ENCODE measurements at regions not wholly inside any gene's neighbourhood (a gene's known extent, or its start where the extent isn't known, plus 50 kb on each side); places are given as distances from the start of the nearest gene placed in this dataset.

DNA sequence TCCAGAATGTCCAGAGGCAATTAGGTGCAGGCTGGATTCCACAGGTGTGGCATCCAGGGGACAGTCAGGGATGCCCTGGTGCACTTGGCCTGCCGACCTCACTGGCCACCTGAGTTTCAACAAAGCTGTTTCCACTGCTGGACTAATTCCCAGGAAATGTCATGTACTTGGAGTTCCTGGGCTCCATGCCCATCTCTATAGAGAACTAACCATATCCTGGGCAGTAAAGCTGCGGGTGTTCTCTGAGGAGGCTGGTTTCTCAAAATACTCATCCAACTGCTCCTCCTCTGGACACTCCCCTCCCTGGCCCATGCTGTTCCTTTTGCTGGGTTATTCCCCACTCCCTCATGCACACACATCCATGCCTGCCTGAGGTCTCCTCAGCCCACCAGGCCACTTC lies 161.9 kb upstream of the SKOR2 start:
- Histone ChIP-seq H3K4me2 (ENCODE audit: insufficient read depth, low read length) (no peak overlapping the region), H3K9me3 (replicated peaks; ENCODE audit: control insufficient read depth, insufficient read depth, low read length) (no peaks in the 10 kb centered on the region), H3K27ac (ENCODE audit: insufficient read depth, low read depth, low read length) (no peak overlapping the region), H3K27me3 (ENCODE audit: control insufficient read depth in 2 of 2, insufficient read depth in 2 of 2, low read length in 2 of 2) (no peaks in the 10 kb centered on the region), H2AFZ (ENCODE audit: low read depth, low read length) (no peak overlapping the region), H3K79me2 (ENCODE audit: control insufficient read depth, insufficient read depth, low read length) (no peaks in the 10 kb centered on the region), H3K4me1 (ENCODE audit: control insufficient read depth, extremely low read depth, insufficient read depth, low read length) (no peaks in the 10 kb centered on the region), H4K20me1 (replicated peaks; ENCODE audit: control insufficient read depth, extremely low read depth, insufficient read depth, low read length) (no peaks in the 10 kb centered on the region), H3K4me3 (replicated peaks in 1 of 3; ENCODE audit: insufficient read depth in 1 of 3, low read depth in 1 of 3, low read length in 3 of 3) (no peak overlapping the region), H3K9me1 (replicated peaks; ENCODE audit: control insufficient read depth, extremely low read depth, insufficient read depth, low read length) (no peaks in the 10 kb centered on the region), H3K9ac (replicated peaks; ENCODE audit: extremely low read depth, insufficient read depth, low read length) (no peak overlapping the region), H3K36me3 (ENCODE audit: control insufficient read depth in 2 of 2, extremely low read depth in 1 of 2, insufficient read depth in 2 of 2, low read length in 2 of 2) (no peaks in the 10 kb centered on the region)
- DNase-seq (ENCODE audit: low read depth, low spot score), result no peak
- TF ChIP-seq, protein P1, sequence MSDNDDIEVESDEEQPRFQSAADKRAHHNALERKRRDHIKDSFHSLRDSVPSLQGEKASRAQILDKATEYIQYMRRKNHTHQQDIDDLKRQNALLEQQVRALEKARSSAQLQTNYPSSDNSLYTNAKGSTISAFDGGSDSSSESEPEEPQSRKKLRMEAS (IDR thresholded peaks at IDR 0.05; ENCODE audit: insufficient read depth, insufficient read length), result no peak
- TF ChIP-seq, protein P2, sequence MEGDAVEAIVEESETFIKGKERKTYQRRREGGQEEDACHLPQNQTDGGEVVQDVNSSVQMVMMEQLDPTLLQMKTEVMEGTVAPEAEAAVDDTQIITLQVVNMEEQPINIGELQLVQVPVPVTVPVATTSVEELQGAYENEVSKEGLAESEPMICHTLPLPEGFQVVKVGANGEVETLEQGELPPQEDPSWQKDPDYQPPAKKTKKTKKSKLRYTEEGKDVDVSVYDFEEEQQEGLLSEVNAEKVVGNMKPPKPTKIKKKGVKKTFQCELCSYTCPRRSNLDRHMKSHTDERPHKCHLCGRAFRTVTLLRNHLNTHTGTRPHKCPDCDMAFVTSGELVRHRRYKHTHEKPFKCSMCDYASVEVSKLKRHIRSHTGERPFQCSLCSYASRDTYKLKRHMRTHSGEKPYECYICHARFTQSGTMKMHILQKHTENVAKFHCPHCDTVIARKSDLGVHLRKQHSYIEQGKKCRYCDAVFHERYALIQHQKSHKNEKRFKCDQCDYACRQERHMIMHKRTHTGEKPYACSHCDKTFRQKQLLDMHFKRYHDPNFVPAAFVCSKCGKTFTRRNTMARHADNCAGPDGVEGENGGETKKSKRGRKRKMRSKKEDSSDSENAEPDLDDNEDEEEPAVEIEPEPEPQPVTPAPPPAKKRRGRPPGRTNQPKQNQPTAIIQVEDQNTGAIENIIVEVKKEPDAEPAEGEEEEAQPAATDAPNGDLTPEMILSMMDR (IDR thresholded peaks at IDR 0.05; ENCODE audit: extremely low read depth in 1 of 2, insufficient read depth in 1 of 2, low read depth in 1 of 2, low read length in 2 of 2), result no peak
- TF ChIP-seq EZH2 (IDR thresholded peaks at IDR 0.05; ENCODE audit: borderline replicate concordance, low read depth, low read length, severe bottlenecking), result no peak
- TF ChIP-seq MYC (IDR thresholded peaks at IDR 0.05; ENCODE audit: low read depth, low read length), result no peak
- no peak for TF ChIP-seq POLR2AphosphoS5 (IDR thresholded peaks at IDR 0.05; ENCODE audit: insufficient read depth, low read depth, low read length)
- no peak for TF ChIP-seq POLR2A (IDR thresholded peaks at IDR 0.05; ENCODE audit: low read depth, low read length)
- TF ChIP-seq FOS (IDR thresholded peaks at IDR 0.05; ENCODE audit: borderline replicate concordance, insufficient read depth, low read length), result no peak
- no peak for TF ChIP-seq JUN (IDR thresholded peaks at IDR 0.05; ENCODE audit: borderline replicate concordance, insufficient read depth, insufficient read length, low read depth)
- no peak for TF ChIP-seq GATA2 (IDR thresholded peaks at IDR 0.05; ENCODE audit: insufficient read depth, insufficient read length, low read depth, low read length)
- dilution Hi-C loops (cut with MboI; ENCODE audit: extremely low pct_ligation_motif_present, low sequenced_read_pairs), result no loop called here
- POLR2A ChIA-PET, result no interaction called here
- intact Hi-C loops (cut with micrococcal nuclease), result no loop called here
- CTCF ChIA-PET, result no interaction called here
- no TSS peak for BruUV-seq (replicated peaks)
- no peak for FAIRE-seq
